ENCODE measurements at regions not wholly inside any gene's neighbourhood (a gene's known extent, or its start where the extent isn't known, plus 50 kb on each side); places are given as distances from the start of the nearest gene placed in this dataset.
"Not testable (repeated sequence)": the region's sequence is repeated elsewhere in the genome, so short reads cannot be mapped to it uniquely, and the experiment has no call there.

DNA sequence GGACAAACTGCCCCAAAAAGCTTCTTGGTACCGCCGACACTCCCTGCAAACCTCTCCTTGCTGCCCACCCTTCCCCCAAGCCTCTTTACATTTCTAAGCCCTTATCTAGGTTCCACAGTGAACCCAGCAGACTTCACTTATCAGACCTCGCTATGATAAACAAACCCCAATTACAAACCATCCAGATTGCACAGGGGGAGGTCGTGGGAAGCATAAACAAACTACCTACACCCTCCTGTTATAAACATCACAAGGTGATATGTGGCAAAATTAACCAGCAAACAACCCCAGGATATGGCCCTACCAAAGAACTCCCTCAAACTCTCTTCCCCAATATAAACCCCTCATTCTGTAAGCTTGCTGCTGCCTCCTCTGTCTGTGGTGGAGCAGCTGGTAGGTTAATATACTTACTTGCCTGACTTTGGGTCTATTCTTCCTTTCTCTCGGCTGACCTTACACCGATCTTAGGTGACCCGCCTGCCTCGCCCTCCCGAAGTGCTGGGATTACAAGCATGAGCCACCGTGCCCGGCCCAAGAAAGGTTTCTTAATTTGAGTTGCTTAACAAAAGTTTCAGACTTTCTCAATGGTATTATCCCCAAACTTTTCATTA lies 66.0 kb upstream of the TENM4 start:
- no peak overlapping the region for H3K27ac Mint-ChIP-seq
- TF ChIP-seq, protein P1, sequence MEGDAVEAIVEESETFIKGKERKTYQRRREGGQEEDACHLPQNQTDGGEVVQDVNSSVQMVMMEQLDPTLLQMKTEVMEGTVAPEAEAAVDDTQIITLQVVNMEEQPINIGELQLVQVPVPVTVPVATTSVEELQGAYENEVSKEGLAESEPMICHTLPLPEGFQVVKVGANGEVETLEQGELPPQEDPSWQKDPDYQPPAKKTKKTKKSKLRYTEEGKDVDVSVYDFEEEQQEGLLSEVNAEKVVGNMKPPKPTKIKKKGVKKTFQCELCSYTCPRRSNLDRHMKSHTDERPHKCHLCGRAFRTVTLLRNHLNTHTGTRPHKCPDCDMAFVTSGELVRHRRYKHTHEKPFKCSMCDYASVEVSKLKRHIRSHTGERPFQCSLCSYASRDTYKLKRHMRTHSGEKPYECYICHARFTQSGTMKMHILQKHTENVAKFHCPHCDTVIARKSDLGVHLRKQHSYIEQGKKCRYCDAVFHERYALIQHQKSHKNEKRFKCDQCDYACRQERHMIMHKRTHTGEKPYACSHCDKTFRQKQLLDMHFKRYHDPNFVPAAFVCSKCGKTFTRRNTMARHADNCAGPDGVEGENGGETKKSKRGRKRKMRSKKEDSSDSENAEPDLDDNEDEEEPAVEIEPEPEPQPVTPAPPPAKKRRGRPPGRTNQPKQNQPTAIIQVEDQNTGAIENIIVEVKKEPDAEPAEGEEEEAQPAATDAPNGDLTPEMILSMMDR (IDR thresholded peaks at IDR 0.05), result no peak
- peaks cover 5% of the 10 kb centered on the region for H3K27me3 Mint-ChIP-seq (ENCODE audit: low read depth, poor library complexity)
- H3K4me1 Mint-ChIP-seq, result peaks cover 39% of the 10 kb centered on the region
- H3K9me3 Mint-ChIP-seq, result no peaks in the 10 kb centered on the region
- H3K36me3 Mint-ChIP-seq (ENCODE audit: low read depth), result no peaks in the 10 kb centered on the region
- no peak for DNase-seq
- no peak overlapping the region for H3K4me3 Mint-ChIP-seq

DNA sequence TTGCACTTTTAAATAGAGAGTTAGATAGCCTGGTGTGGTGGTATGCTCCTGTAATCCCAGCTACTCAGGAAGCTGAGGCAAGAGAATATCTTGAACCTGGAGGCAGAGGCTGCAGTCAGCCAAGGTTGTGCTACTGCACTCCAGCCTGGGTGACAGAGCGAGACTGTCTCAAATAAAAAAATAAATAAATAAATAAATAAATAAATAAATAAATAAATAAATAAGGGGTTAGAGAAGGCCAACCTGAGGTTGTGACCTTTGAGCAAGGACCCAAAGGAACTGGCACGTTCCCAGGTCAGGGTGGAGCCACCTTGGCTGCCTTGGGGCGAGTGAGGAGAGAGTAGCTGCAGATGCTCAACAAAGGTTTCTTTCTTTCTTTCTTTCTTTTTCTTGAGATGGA lies 65.3 kb upstream of the TENM4 start:
- no peaks in the 10 kb centered on the region for H3K36me3 Mint-ChIP-seq (ENCODE audit: low read depth)
- peaks cover 37% of the 10 kb centered on the region for H3K4me1 Mint-ChIP-seq
- no peak for DNase-seq
- no peak overlapping the region for H3K27ac Mint-ChIP-seq
- H3K27me3 Mint-ChIP-seq (ENCODE audit: low read depth, poor library complexity), result peaks cover 5% of the 10 kb centered on the region
- no peak overlapping the region for H3K4me3 Mint-ChIP-seq
- TF ChIP-seq, protein P1 (IDR thresholded peaks at IDR 0.05), result no peak
- no peaks in the 10 kb centered on the region for H3K9me3 Mint-ChIP-seq

DNA sequence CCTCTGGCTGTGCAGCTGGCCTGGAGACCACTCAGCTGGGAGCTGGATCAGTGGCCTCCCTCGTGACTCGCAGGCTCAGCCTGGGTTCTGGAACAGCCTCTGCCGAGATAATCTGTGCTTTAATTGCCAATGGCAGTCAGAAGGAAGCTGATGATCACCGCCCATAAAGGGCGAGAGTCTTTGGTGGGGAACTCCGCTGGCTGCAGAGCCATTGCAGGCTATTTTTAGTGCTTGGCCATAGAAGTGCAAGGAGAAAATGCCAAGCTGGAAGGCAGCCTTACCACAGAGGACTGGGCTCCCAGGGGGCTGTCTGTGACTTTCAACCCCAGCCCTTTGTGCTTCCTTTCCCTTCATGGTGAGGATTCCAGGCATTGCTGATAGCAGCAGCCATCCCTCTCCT lies 62.2 kb upstream of the TENM4 start:
- H3K27ac Mint-ChIP-seq, result no peak overlapping the region
- H3K27me3 Mint-ChIP-seq (ENCODE audit: low read depth, poor library complexity), result peaks cover 5% of the 10 kb centered on the region
- H3K9me3 Mint-ChIP-seq, result peaks cover 9% of the 10 kb centered on the region
- no peak for DNase-seq
- H3K4me3 Mint-ChIP-seq, result no peak overlapping the region
- H3K36me3 Mint-ChIP-seq (ENCODE audit: low read depth), result no peaks in the 10 kb centered on the region
- TF ChIP-seq, protein P1 (IDR thresholded peaks at IDR 0.05), result no peak
- peaks cover 18% of the 10 kb centered on the region for H3K4me1 Mint-ChIP-seq

DNA sequence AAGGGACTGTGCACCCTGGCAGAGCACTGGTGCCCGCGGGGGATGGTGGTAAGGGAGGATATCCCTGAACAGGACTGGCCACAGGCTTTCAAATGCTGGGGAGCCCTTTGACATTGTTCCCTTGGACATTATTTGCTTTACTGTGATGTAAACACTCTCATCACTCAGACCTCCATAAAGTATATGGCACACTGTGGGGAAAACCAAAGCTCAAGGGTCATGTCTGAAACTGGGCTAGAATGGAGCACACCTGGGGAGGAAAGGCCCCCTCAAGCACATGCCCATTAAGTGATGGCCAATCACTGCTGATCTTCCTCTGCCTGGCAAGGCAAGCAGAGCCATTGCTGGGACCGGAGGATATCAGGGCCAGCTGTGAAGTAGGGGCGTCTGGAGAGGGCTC lies 60.9 kb upstream of the TENM4 start:
- H3K27me3 Mint-ChIP-seq (ENCODE audit: low read depth, poor library complexity), result peaks cover 5% of the 10 kb centered on the region
- no peak for DNase-seq
- H3K36me3 Mint-ChIP-seq (ENCODE audit: low read depth), result no peaks in the 10 kb centered on the region
- H3K4me3 Mint-ChIP-seq, result no peak overlapping the region
- TF ChIP-seq, protein P1 (IDR thresholded peaks at IDR 0.05), result no peak
- no peak overlapping the region for H3K27ac Mint-ChIP-seq
- peaks cover 19% of the 10 kb centered on the region for H3K9me3 Mint-ChIP-seq
- H3K4me1 Mint-ChIP-seq, result peaks cover 8% of the 10 kb centered on the region

DNA sequence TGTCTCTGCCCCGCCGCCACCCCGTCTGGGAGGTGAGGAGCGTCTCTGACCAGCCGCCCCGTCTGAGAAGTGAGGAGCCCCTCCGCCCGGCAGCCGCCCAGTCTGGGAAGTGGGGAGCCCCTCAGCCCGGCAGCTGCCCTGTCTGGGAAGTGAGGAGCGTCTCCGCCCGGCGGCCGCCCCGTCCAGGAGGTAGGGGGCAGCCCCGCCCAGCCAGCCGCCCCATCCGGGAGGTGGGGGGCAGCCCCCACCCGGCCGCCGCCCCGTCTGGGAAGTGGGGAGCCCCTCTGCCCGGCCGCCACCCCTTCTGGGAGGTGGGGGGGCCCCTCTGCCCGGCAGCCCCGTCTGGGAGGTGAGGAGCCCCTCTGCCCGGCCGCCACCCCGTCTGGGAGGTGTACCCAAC lies 59.1 kb upstream of the TENM4 start:
- not testable (repeated sequence) for H3K4me1 Mint-ChIP-seq; H3K27ac Mint-ChIP-seq; H3K36me3 Mint-ChIP-seq (ENCODE audit: low read depth); DNase-seq; H3K4me3 Mint-ChIP-seq; H3K27me3 Mint-ChIP-seq (ENCODE audit: low read depth, poor library complexity)
- H3K9me3 Mint-ChIP-seq, result peaks cover 19% of the 10 kb centered on the region

DNA sequence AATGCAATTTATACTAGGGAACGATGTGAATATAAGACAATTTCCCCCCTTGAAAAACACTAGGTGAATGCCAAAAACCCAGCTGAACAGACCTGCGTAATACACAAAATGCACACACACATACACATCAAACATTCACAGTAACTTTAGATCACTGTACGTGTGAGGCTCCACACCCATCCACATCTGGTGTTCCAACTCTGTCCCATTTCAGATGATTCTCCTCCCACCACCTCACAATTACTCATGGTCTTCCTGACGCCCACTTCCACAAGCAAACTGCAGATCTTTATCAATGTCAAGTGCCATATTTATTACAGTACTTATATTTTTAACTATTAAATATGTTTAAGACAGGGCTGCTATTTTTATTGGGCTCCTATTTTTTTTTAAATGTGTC lies 57.8 kb upstream of the TENM4 start:
- Mint-ChIP-seq H3K9me3 (peaks cover 19% of the 10 kb centered on the region), H3K36me3 (ENCODE audit: low read depth) (no peaks in the 10 kb centered on the region), H3K27ac (no peak overlapping the region), H3K4me3 (no peak overlapping the region), H3K27me3 (ENCODE audit: low read depth, poor library complexity) (peaks cover 5% of the 10 kb centered on the region), H3K4me1 (peaks cover 6% of the 10 kb centered on the region)
- no peak for DNase-seq
- TF ChIP-seq, protein P1 (IDR thresholded peaks at IDR 0.05), result no peak

Data from nephron progenitor cell (in vitro differentiated cells).